Activated B cell treated with CpG ODN at 0.5 μM for 24 hours (primary cell): ENCODE measurements at regions not wholly inside any gene's neighbourhood (a gene's known extent, or its start where the extent isn't known, plus 50 kb on each side); places are given as distances from the start of the nearest gene placed in this dataset.
"Not testable (repeated sequence)": the region's sequence is repeated elsewhere in the genome, so short reads cannot be mapped to it uniquely, and the experiment has no call there.

Source experiments
- ATAC-seq: fragments of 200-7000 bp; cut with Tn5 transposase; one replicate; pipeline ENCODE4 v1.10.0; 2021; ENCODE audit warnings: low read depth, mild to moderate bottlenecking, moderate library complexity
- CTCF ChIA-PET: fragments of 350-600 bp; sonication (Branson Sonifier 250); formaldehyde crosslinking; loops from one replicate; lab custom pipeline; 2021; ENCODE audit warnings: antibody characterized with exemption; lab: Charles Lee
- POLR2A ChIA-PET: fragments of 350-600 bp; sonication (Branson Sonifier 250); formaldehyde crosslinking; loops from one replicate; lab custom pipeline; 2021; ENCODE audit warnings: antibody characterized with exemption; lab: Charles Lee
- DNase-seq: peaks from one replicate; pipeline ENCODE4 v3.0.0; 2022
- H3K27ac Mint-ChIP-seq: one replicate; pipeline ENCODE4 v1.8.0; 2020; ENCODE audit warnings: mixed read lengths
- H3K27me3 Mint-ChIP-seq: one replicate; pipeline ENCODE4 v1.8.0; 2021; ENCODE audit warnings: mixed read lengths
- H3K36me3 Mint-ChIP-seq: one replicate; pipeline ENCODE4 v1.8.0; 2021; ENCODE audit warnings: low read depth, mixed read lengths
- H3K4me1 Mint-ChIP-seq: one replicate; pipeline ENCODE4 v1.8.0; 2021; ENCODE audit warnings: mixed read lengths
- H3K4me3 Mint-ChIP-seq: one replicate; pipeline ENCODE4 v1.8.0; 2020; ENCODE audit warnings: mild to moderate bottlenecking, mixed read lengths
- H3K9me3 Mint-ChIP-seq: one replicate; pipeline ENCODE4 v1.8.0; 2020; ENCODE audit warnings: mixed read lengths
- intact Hi-C: fragments of 100-400 bp; cut with micrococcal nuclease; formaldehyde crosslinking; loops from one replicate; pipeline ENCODE4 v1.15.1; 2024

DNA sequence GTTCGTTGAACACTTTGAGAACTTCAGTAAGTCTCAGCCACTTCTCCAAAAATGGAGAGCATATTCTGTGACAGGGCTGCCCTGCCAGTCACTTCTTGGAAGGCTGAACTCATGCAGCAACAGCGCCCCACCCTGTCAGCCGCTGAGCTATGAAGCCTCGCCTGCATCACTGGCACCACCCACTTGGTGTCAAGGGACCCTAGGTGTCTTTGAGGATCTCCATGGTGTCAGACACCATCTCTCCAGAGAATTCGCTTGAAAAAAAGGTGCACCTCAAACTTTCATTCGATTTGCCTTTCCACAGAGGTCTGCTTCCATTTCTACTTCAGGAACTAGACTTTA lies 351.5 kb downstream of the SPATA31A6 start:
- H3K4me1 Mint-ChIP-seq, intact Hi-C loops, H3K36me3 Mint-ChIP-seq, H3K4me3 Mint-ChIP-seq, H3K27ac Mint-ChIP-seq, H3K9me3 Mint-ChIP-seq, POLR2A ChIA-PET, H3K27me3 Mint-ChIP-seq: not testable (repeated sequence)
- peak; percentile 90 for ATAC-seq
- DNase-seq = peak; percentile 57
- CTCF ChIA-PET = interaction anchor here (0.6 kb wide), 1 partner anchor 223 kb away, joined by 3 read pairs; no protein-coding TSS in a partner anchor

DNA sequence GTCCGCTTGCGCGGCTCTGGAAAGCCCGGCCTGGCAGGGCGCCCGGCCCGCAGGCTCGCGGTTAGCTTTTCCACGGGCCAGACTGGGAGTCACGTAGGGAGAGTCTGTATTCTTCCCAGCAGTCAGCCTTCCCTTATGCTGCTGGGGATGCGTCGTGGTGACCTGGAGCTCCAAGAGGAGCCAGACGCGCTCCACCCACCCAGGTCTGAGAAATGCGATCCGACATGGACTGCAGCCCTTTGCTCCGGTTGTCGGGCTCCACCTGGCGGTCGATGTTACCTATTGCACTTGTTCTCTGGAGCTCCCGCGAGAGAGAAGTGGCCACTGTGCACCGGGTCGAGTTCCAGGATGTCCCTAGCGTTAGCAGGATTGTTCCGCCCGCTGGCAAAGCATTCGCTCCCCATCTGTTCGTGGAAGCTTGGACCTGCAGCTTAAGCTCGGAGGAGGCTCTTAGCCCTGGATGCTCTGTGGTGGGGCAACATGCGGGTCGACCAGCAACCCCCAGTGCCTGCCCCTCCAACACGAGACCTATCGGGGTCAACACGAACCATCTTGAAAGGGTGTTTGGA lies 367.4 kb downstream of the SPATA31A6 start:
- intact Hi-C loops, H3K27ac Mint-ChIP-seq, CTCF ChIA-PET, H3K4me3 Mint-ChIP-seq, H3K27me3 Mint-ChIP-seq, H3K9me3 Mint-ChIP-seq, H3K36me3 Mint-ChIP-seq, H3K4me1 Mint-ChIP-seq, POLR2A ChIA-PET: not testable (repeated sequence)
- ATAC-seq (peak; percentile 84), DNase-seq (peak; percentile 35)

DNA sequence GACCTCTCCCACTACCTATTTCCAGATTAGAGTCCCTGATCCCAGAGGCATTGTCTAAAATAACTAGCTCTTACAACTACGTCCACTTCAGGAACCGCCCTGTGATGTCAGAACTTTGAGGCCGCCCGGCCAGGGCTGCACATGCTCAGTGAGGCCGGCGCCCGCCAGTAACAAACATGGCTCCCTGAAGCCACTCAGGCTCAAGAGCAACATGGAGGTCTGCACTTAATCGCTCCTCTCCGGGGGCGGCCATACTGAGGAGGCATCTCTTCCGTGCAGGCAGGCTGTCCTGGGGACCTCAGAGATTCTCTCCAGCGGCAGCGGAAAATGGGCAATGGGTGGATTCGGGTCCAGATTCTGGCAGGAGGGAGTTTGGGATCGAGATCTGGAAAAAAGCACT lies 385.1 kb downstream of the SPATA31A6 start:
- POLR2A ChIA-PET, H3K27ac Mint-ChIP-seq, CTCF ChIA-PET: not testable (repeated sequence)

DNA sequence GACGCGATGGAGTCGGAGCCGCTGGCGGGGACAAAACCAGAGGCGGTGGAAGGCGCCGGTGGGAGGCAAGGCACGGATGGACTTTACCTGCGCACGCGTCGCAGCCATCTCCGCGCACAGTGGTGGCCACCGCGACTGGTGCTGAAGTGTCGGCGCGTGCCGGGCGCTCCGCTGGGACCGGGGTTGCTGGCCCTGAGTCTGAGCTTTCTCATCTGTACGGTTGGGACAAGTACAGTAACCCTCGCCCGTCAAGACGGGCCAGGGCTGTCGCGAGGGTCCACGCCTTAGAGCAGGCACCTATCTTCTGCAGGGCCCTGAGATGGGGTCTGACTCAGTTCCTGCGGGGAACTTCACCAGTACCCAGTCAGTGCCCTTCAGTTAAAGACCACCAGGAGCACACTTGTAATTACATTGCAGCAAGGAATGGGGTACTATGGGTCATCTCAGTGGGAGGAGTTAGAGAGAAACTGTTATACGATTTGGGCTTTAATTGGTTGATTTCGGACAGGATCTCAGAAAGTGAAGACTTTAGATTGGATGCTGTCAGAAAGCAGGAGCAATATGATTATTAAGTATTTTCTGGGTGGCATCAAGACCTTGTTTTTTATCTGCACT lies 385.6 kb downstream of the SPATA31A6 start:
- H3K27ac Mint-ChIP-seq, H3K27me3 Mint-ChIP-seq, H3K4me3 Mint-ChIP-seq, POLR2A ChIA-PET, H3K36me3 Mint-ChIP-seq, intact Hi-C loops, H3K9me3 Mint-ChIP-seq, CTCF ChIA-PET, H3K4me1 Mint-ChIP-seq: not testable (repeated sequence)
- DNase-seq = peak; percentile 34
- peak; percentile 52 for ATAC-seq

More for the DNA sequence above, 385.1 kb downstream of the SPATA31A6 start:
- intact Hi-C loops, H3K27me3 Mint-ChIP-seq, DNase-seq, H3K36me3 Mint-ChIP-seq, H3K4me3 Mint-ChIP-seq, H3K9me3 Mint-ChIP-seq, ATAC-seq, H3K4me1 Mint-ChIP-seq: not testable (repeated sequence)

DNA sequence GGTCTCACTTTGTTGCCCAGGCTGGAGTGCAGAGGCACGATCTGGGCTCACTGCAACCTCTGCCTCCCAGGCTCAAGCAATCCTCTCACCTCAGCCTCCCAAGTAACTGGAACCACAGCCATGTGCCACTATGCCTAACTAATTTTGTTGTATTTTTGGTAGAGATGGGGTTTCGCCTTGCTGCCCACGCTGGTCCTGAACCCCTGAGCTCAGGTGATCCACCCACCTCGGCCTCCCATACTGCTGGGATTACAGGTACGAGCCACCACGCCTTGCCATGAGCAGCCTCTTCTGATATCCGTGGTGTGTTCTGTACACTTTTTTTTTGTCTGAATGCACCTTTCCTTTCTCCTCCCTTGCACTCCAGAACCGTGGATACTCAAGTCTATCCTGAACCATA lies 394.4 kb downstream of the SPATA31A6 start:
- H3K4me1 Mint-ChIP-seq, CTCF ChIA-PET, H3K9me3 Mint-ChIP-seq, ATAC-seq, H3K27me3 Mint-ChIP-seq, H3K4me3 Mint-ChIP-seq, H3K27ac Mint-ChIP-seq, DNase-seq, intact Hi-C loops, H3K36me3 Mint-ChIP-seq, POLR2A ChIA-PET: not testable (repeated sequence)
